Panc1 (cell line): ENCODE measurements at regions not wholly inside any gene's neighbourhood (a gene's known extent, or its start where the extent isn't known, plus 50 kb on each side); places are given as distances from the start of the nearest gene placed in this dataset.

ENCODE experiments used
- CTCF ChIP-seq: fragments of 450-650 bp; IDR thresholded peaks from 2 replicates; pipeline ENCODE4 v1.5.1; 2017; ENCODE audit warnings: mild to moderate bottlenecking
- POLR2AphosphoS5 ChIP-seq: IDR thresholded peaks from 2 replicates; pipeline ENCODE4 v1.6.1; 2012; ENCODE audit warnings: mild to moderate bottlenecking, low read depth, low read length, moderate library complexity

GRCh38 chr1:200269256-200269655 lies 140.6 kb downstream of the ZNF281 start:
- TF ChIP-seq CTCF, result no peak
- no peak for TF ChIP-seq POLR2AphosphoS5
